T-helper 1 cell treated with Interleukin-12 subunit alpha and Interleukin-12 subunit beta and Interleukin-4 antibody, amounts not matched to agents 30 ng/mL and 1 ng/mL, for 36 hours (primary cell): ENCODE measurements at regions not wholly inside any gene's neighbourhood (a gene's known extent, or its start where the extent isn't known, plus 50 kb on each side); places are given as distances from the start of the nearest gene placed in this dataset.

Source experiments
- intact Hi-C: fragments of 100-400 bp; cut with micrococcal nuclease; formaldehyde crosslinking; loops from one replicate; pipeline ENCODE4 v1.15.1; 2024

DNA sequence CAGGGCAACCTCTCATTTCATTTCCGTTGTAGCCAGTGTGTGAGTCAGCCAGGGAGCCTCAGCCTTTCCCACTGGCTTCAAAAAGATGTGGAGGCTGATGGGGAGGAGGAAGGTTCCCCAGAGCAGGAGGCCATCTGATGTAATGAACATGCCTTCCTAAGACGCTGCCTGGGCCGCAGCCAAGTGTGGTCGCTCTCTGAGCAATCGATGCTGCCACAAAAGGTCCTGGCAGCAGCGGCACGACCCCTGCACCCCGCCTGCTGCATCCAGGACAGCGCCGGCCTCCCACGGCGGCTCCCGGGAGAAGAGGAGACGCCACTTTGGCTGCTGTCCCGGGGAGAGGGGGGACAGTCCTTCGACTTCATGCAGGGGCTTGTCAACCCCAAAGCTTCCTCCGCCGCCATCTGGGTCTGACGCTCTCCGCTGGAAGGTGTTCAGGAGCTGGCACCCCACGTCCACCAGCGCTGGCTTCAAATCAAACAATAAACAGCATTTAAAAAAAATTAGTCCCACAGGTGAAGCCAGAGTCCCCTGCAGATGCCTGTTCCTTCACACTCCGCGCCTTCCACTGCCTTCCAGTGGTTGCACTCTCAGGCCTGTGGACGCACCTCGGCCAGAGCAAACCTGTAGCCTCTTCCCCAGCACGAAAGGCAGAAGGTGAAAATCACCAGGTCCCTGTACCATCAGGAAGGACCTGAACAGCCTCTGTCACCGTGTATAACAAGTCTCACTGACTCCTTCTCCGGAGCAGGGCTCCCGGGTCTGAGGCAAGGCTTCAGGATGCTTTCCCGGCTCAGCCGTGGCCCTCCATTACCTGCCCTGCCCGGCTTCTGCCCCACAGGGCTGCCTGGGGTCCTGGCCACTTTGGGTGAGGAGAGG is 930.7 kb downstream of the BRD1 start:
- intact Hi-C loops: no loop called here

- intact Hi-C loops: no loop called here
These were observed 931.6 kb downstream of the BRD1 start for GRCh38 chr22:48895831-48896765.

- intact Hi-C loops: no loop called here
These were observed 932.3 kb downstream of the BRD1 start for GRCh38 chr22:48895336-48895735.

DNA sequence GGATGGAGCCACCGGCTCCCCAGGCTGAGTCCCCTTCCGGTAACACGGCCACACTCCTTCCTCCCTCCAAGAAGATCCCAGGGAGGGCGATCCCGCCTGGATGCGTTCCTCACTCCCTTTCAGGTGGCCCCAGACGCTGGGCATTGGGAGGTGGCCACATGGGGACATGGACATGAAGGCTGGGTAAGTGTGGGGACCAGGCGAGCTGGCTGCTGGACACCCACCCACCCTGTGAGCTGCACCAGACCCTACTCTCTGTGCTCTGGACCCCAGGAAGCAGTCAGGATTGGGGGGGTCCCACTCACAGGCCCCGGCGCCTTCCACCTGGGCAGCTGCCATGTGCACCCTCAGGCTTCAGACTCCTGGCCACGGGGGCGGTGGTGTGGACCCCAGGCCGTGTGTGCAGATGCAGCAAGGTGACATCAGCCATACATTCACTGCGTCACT is 932.8 kb downstream of the BRD1 start:
- intact Hi-C loops: no loop called here

DNA sequence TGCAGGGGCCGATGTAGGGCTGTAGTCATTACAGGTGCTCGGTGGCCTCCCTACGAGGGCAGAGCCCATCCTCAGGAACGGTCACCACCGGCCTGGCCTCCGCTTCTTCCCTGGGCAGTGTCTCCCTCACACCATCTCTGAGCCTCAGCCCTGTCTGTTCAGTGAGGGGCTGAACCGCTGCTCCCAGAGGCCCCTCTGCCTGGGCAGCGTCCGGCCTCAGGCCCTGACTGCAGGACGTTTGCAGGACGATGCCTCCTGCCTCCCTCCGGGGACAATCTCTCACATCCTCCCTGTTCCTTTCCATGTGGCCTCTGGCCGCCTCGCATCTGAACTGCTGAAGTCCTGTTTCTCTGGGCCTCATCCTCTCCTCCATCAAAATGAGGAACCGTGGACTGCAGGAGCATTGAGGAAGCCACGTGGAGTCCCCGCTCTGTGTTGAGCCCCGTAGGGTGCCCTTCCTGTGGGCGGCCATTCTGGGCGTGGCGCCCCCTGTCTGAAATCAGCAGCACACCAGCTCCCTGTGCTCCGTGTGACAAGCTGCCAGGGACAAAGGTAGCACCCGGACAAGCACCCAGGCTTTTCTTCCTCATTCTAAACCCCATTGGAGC is 933.5 kb downstream of the BRD1 start:
- intact Hi-C loops: no loop called here

DNA sequence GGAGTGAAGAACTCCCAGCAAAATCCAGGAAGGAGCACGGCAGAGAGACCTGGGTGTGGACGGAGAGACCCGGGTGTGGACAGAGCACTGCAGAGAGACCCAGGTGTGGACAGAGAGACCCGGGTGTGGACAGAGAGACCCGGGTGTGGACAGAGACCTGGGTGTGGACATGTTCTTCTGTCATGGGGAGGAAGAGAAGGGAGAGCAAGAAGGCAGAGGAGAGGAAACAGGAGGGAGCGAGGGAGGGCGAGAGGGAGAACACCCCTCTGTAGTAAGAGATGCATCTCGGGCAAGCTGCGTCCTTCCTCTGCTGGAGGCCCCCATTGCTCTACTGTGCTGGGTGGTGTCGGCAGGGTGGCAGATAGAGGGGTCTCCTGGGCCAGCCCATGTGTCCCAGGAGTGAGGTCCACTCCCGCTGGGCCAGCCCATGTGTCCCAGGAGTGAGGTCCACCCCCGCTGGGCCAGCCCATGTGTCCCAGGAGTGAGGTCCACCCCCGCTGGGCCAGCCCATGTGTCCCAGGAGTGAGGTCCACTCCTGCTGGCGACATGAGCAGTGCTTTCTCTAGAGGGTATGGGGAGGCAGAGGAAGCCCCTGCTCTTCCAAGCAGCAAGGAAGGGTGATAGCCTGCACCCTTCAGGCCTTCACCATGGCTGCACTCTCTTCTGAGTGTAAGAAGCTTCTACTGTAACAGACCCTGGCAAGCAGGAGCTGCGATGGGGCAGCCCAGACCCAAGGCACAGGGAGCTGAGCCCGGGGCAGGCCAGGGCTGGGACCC is 934.2 kb downstream of the BRD1 start:
- intact Hi-C loops: no loop called here

DNA sequence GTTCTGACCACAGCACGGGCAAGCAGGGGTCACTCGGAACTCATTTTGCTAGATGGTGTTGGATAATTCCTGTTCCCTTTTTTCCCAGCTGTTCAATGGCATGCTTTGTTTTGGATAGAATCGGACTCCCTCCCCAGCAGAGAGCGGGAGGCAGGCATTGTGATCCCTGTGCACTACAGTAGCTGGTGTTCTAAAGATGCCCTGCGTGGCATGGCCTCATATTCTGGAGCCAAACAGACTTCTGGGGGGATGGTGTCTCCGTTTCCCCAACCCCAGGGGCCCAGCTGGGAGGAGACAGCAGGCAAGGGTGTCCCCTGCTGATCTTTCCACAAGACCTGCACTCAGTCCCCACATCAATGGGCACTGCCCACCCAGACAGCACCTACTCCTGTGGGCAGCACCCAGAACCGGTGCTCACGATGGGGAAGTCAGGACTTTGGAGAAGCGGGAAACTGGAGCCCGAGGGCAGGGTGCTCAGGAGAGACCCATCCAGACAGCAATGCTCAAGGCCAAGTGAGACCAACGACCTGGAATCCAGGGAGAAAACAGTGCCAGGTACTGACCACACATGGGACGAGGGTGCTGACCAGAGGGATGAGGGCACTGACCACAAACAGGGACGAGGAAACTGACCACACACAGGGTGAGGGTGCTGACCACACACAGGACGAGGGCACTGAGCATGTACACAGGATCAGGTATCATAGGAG is 934.9 kb downstream of the BRD1 start:
- intact Hi-C loops: no loop called here

DNA sequence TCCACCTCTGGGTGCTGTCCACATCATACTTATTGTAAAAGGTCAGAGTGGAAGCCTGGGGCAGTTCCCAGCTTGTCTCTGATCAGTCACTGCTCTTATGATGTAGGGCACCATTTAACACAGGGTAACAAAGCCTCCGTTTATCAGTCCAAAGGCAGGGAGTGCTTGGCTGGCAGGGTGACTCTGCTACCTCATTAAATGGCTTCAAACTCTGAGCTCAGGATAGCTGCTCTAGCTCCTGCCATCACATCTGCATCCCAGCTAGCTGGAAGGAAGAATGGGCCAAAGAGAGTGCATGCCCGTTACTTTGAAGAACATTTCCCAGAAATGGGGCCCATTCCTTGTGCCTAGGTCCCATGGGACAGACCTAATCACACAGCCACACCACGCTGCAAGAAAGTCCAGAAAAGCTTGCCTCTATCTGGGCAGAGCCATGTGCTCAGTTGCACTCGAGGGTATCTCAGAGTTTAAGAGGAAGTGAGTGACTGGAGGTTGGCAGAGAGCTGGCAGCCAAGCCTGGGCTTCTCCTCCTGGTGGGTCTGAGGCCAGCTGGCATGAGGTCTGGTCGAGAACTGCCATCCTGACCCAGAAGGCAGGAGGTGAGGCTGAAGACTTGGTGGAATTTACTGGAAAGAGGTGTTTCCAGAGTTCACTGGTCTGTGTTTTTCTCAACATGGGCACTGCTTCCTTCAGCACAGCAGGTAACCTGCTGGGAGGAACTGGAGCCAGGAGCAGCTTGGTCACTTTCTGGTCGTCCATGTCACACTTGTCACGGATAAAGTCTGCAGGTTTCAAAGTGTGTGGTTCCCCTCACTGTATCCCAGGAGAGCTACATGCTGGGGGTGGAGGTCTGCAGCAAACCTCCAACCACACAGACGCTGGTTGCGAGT is 935.7 kb downstream of the BRD1 start:
- intact Hi-C loops: no loop called here

GRCh38 chr22:48890693-48891554 is 936.7 kb downstream of the BRD1 start:
- intact Hi-C loops: no loop called here

GRCh38 chr22:48889887-48890692 is 937.6 kb downstream of the BRD1 start:
- intact Hi-C loops: no loop called here

GRCh38 chr22:48889209-48889830 is 938.4 kb downstream of the BRD1 start:
- intact Hi-C loops: no loop called here

DNA sequence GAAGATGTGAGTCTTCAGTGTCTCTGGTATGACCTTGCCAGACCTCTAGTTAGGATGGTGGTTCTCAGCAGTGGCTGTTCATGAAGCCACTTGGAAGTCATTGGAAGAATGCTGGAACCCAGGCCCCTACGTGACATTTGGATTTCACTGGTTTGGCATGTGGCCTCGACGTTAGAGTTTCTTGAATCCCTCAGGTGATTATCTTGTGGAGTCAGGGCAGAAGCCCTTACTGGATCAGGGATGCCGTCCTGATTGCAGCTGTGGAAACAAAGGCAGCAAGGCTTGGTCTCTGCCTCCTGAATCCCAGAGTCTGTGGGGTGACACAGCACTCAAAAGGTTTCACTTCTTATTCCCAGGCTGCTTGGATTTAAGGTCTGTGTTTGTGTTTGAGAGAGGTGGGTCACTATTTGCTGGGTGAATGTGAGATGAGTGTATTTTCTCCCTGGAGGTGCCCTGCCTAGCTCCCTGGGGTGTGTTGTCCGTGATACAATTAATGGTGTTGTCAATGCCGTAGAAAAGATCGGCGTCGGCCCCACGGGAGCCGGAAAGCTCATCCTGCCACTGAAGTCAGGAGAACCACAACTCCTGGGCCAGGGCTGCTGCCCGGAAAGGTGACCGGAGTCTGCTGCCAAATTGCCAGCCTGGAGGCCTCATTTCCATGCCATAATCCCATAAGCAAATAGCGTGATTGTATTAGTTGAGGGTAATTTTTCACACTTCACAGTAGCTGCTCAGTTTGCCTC is 939.0 kb downstream of the BRD1 start:
- intact Hi-C loops: no loop called here

DNA sequence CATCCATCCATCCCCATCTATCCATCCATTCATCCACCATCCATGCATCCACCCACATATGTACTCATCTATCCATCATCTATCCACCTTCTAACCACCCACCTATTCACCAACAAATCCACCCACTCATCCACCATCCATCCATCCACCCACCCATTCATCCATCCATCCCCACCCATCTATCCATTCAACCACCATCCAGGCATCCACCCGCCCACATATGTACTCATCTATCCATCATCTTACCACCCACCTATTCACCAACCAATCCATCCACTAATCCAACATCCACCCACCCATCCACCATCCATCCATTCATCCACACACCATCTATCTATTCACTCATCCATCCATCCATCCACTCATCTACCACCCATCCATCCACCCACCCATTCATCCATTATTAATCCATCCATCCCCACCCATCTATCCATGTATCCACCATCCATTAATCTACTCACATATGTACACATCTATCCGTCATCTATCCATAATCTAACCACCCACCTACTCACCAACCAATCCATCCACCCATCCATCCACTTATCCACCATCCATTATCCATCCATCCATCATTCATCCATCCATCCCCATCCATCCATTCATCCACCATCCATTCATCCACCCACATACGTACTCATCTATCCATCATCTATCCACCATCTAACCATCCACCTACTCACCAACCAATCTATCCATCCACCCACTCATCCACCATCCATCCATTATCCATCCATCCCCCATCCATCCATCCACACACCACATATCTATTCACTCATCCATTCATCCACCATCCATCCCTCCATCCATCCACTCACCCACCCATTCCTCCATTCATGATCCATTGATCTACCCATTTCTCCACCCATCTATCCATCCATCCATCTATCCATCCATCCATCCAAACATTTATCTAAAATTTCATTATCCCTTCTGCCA is 940.0 kb downstream of the BRD1 start:
- intact Hi-C loops: no loop called here

GRCh38 chr22:48886604-48887393 is 940.9 kb downstream of the BRD1 start:
- intact Hi-C loops: no loop called here
